Stimulated activated CD8-positive, alpha-beta memory T cell treated with anti-CD3 and anti-CD28 coated beads, Interleukin-4, amount 100 ng/mL, for 48 hours (primary cell): ENCODE measurements at regions not wholly inside any gene's neighbourhood (a gene's known extent, or its start where the extent isn't known, plus 50 kb on each side); places are given as distances from the start of the nearest gene placed in this dataset.
"Not testable (repeated sequence)": the region's sequence is repeated elsewhere in the genome, so short reads cannot be mapped to it uniquely, and the experiment has no call there.

Experiments used
- DNase-seq: peaks from one replicate; pipeline ENCODE4 v3.0.0-alpha.2; 2020

- no peak for DNase-seq
These were observed 72.5 kb downstream of the FAM50B start for GRCh38 chr6:3921663-3922062.

- DNase-seq: not testable (repeated sequence)
These were observed 73.4 kb downstream of the FAM50B start for GRCh38 chr6:3922619-3923018.

GRCh38 chr6:3925223-3926149 lies 76.3 kb downstream of the FAM50B start:
- not testable (repeated sequence) for DNase-seq

- DNase-seq: no peak
These were observed 76.9 kb downstream of the FAM50B start for GRCh38 chr6:3926150-3926482.

- DNase-seq: no peak
These were observed 78.9 kb downstream of the FAM50B start for GRCh38 chr6:3928111-3928510.

- DNase-seq: no peak
These were observed 80.2 kb downstream of the FAM50B start for GRCh38 chr6:3929281-3929798.

- no peak for DNase-seq
These were observed 88.3 kb downstream of the FAM50B start for GRCh38 chr6:3937438-3937837.

- DNase-seq: no peak
These were observed 89.7 kb downstream of the FAM50B start for GRCh38 chr6:3938715-3939367.

GRCh38 chr6:3939368-3939958 lies 90.3 kb downstream of the FAM50B start:
- DNase-seq: no peak

- DNase-seq: no peak
These were observed 90.8 kb downstream of the FAM50B start for GRCh38 chr6:3939964-3940363.

- no peak for DNase-seq
These were observed 91.5 kb downstream of the FAM50B start for GRCh38 chr6:3940703-3941102.

GRCh38 chr6:3943331-3943765 lies 94.2 kb downstream of the FAM50B start:
- DNase-seq: no peak

- no peak for DNase-seq
These were observed 95.1 kb downstream of the FAM50B start for GRCh38 chr6:3944246-3944645.

GRCh38 chr6:3946778-3947177 lies 97.6 kb downstream of the FAM50B start:
- no peak for DNase-seq

- no peak for DNase-seq
These were observed 99.7 kb downstream of the FAM50B start for GRCh38 chr6:3948866-3949265.

- DNase-seq: no peak
These were observed 100.3 kb downstream of the FAM50B start for GRCh38 chr6:3949521-3949920.

- no peak for DNase-seq
These were observed 106.9 kb downstream of the FAM50B start for GRCh38 chr6:3956054-3956453.

GRCh38 chr6:3957321-3957720 lies 108.1 kb downstream of the FAM50B start:
- no peak for DNase-seq

GRCh38 chr6:3958255-3958654 lies 109.1 kb downstream of the FAM50B start:
- DNase-seq: no peak

GRCh38 chr6:3959385-3959784 lies 110.2 kb downstream of the FAM50B start:
- no peak for DNase-seq

- DNase-seq: no peak
These were observed 111.7 kb downstream of the FAM50B start for GRCh38 chr6:3960754-3961361.

- DNase-seq: no peak
These were observed 112.5 kb downstream of the FAM50B start for GRCh38 chr6:3961581-3962215.
